Fibroblast of lung (primary cell): ENCODE measurements at regions not wholly inside any gene's neighbourhood (a gene's known extent, or its start where the extent isn't known, plus 50 kb on each side); places are given as distances from the start of the nearest gene placed in this dataset.

ENCODE experiments used
- CTCF ChIP-seq, 2 donors: IDR thresholded peaks in 1 of 2; conservative IDR thresholded peaks in 1 of 2; 1 replicate in 1 of 2; 2 replicates in 1 of 2; pipeline ENCODE4 v1.5.1; 2011 to 2012; ENCODE audit warnings: low read length in 2 of 2, control low read depth in 1 of 2, inconsistent platforms in 1 of 2, low read depth in 1 of 2, mild to moderate bottlenecking in 1 of 2
- EZH2 ChIP-seq: IDR thresholded peaks from 2 replicates; pipeline ENCODE4 v1.5.1; 2012; ENCODE audit warnings: low read length, control low read depth, mild to moderate bottlenecking; ENCODE audit errors: missing control alignments

GRCh38 chr9:80934095-80934494 is 755.3 kb downstream of the TLE1 start:
- TF ChIP-seq CTCF (conservative IDR thresholded peaks at IDR 0.05 in 1 of 2, IDR thresholded peaks at IDR 0.05 in 1 of 2; ENCODE audit: low read depth in 1 of 2, low read length in 2 of 2) (no peak), EZH2 (no peak)
